ENCODE measurements at regions not wholly inside any gene's neighbourhood (a gene's known extent, or its start where the extent isn't known, plus 50 kb on each side); places are given as distances from the start of the nearest gene placed in this dataset.

GRCh38 chr3:124043023-124043422, 51.1 kb upstream of the ROPN1 start:
- no peaks in the 10 kb centered on the region for H3K9me3 ChIP-seq (ENCODE audit: control insufficient read depth in 2 of 2, low read length in 2 of 2)
- no peaks in the 10 kb centered on the region for H3K36me3 ChIP-seq (ENCODE audit: control insufficient read depth in 2 of 2, insufficient read depth in 2 of 2, low read length in 2 of 2)
- H3K9ac ChIP-seq (ENCODE audit: low read depth in 1 of 2, low read length in 2 of 2): no peak overlapping the region
- H3K4me3 ChIP-seq (ENCODE audit: low read length in 2 of 2): no peak overlapping the region
- peaks cover 3 to 12% of the 10 kb centered on the region in 2 donors for H3K4me1 ChIP-seq (ENCODE audit: control insufficient read depth in 2 of 2, insufficient read depth in 2 of 2, low read length in 2 of 2)
- H3K27me3 ChIP-seq (ENCODE audit: control insufficient read depth in 2 of 2, insufficient read depth in 2 of 2, low read length in 2 of 2): no peaks in the 10 kb centered on the region
- H3K27ac ChIP-seq (ENCODE audit: low read depth in 2 of 2, low read length in 2 of 2): no peak overlapping the region

GRCh38 chr3:124044956-124045355, 53.0 kb upstream of the ROPN1 start:
- peaks cover 3 to 12% of the 10 kb centered on the region in 2 donors for H3K4me1 ChIP-seq (ENCODE audit: control insufficient read depth in 2 of 2, insufficient read depth in 2 of 2, low read length in 2 of 2)
- no peak overlapping the region for H3K9ac ChIP-seq (ENCODE audit: low read depth in 1 of 2, low read length in 2 of 2)
- H3K36me3 ChIP-seq (ENCODE audit: control insufficient read depth in 2 of 2, insufficient read depth in 2 of 2, low read length in 2 of 2): no peaks in the 10 kb centered on the region
- H3K4me3 ChIP-seq (ENCODE audit: low read length in 2 of 2): no peak overlapping the region
- H3K9me3 ChIP-seq (ENCODE audit: control insufficient read depth in 2 of 2, low read length in 2 of 2): no peaks in the 10 kb centered on the region
- no peak overlapping the region for H3K27ac ChIP-seq (ENCODE audit: low read depth in 2 of 2, low read length in 2 of 2)
- H3K27me3 ChIP-seq (ENCODE audit: control insufficient read depth in 2 of 2, insufficient read depth in 2 of 2, low read length in 2 of 2): no peaks in the 10 kb centered on the region

GRCh38 chr3:124048967-124049798, 57.3 kb upstream of the ROPN1 start:
- no peaks in the 10 kb centered on the region for H3K27me3 ChIP-seq (ENCODE audit: control insufficient read depth in 2 of 2, insufficient read depth in 2 of 2, low read length in 2 of 2)
- no peak overlapping the region for H3K4me3 ChIP-seq (ENCODE audit: low read length in 2 of 2)
- H3K9ac ChIP-seq (ENCODE audit: low read depth in 1 of 2, low read length in 2 of 2): no peak overlapping the region

GRCh38 chr3:124051636-124052035, 59.7 kb upstream of the ROPN1 start:
- Histone ChIP-seq H3K4me1 (ENCODE audit: control insufficient read depth in 2 of 2, insufficient read depth in 2 of 2, low read length in 2 of 2) (peaks cover 0 to 3% of the 10 kb centered on the region in 2 donors), H3K27ac (ENCODE audit: low read depth in 2 of 2, low read length in 2 of 2) (no peak overlapping the region), H3K36me3 (ENCODE audit: control insufficient read depth in 2 of 2, insufficient read depth in 2 of 2, low read length in 2 of 2) (no peaks in the 10 kb centered on the region), H3K4me3 (ENCODE audit: low read length in 2 of 2) (no peak overlapping the region), H3K9ac (ENCODE audit: low read depth in 1 of 2, low read length in 2 of 2) (no peak overlapping the region), H3K27me3 (ENCODE audit: control insufficient read depth in 2 of 2, insufficient read depth in 2 of 2, low read length in 2 of 2) (no peaks in the 10 kb centered on the region), H3K9me3 (ENCODE audit: control insufficient read depth in 2 of 2, low read length in 2 of 2) (no peaks in the 10 kb centered on the region)

More at GRCh38 chr3:124048967-124049798, 57.3 kb upstream of the ROPN1 start:
- no peaks in the 10 kb centered on the region for H3K36me3 ChIP-seq (ENCODE audit: control insufficient read depth in 2 of 2, insufficient read depth in 2 of 2, low read length in 2 of 2)
- H3K4me1 ChIP-seq (ENCODE audit: control insufficient read depth in 2 of 2, insufficient read depth in 2 of 2, low read length in 2 of 2): peaks cover 0 to 3% of the 10 kb centered on the region in 2 donors
- H3K27ac ChIP-seq (ENCODE audit: low read depth in 2 of 2, low read length in 2 of 2): no peak overlapping the region
- no peaks in the 10 kb centered on the region for H3K9me3 ChIP-seq (ENCODE audit: control insufficient read depth in 2 of 2, low read length in 2 of 2)

- Histone ChIP-seq H3K4me3 (ENCODE audit: low read length in 2 of 2) (no peak overlapping the region), H3K9ac (ENCODE audit: low read depth in 1 of 2, low read length in 2 of 2) (no peak overlapping the region), H3K36me3 (ENCODE audit: control insufficient read depth in 2 of 2, insufficient read depth in 2 of 2, low read length in 2 of 2) (no peaks in the 10 kb centered on the region), H3K4me1 (ENCODE audit: control insufficient read depth in 2 of 2, insufficient read depth in 2 of 2, low read length in 2 of 2) (no peaks in the 10 kb centered on the region), H3K27ac (ENCODE audit: low read depth in 2 of 2, low read length in 2 of 2) (no peak overlapping the region), H3K27me3 (ENCODE audit: control insufficient read depth in 2 of 2, insufficient read depth in 2 of 2, low read length in 2 of 2) (no peaks in the 10 kb centered on the region), H3K9me3 (ENCODE audit: control insufficient read depth in 2 of 2, low read length in 2 of 2) (no peaks in the 10 kb centered on the region)
These were observed 61.9 kb upstream of the ROPN1 start for GRCh38 chr3:124053871-124054270.

- Histone ChIP-seq H3K9me3 (ENCODE audit: control insufficient read depth in 2 of 2, low read length in 2 of 2) (no peaks in the 10 kb centered on the region), H3K27ac (ENCODE audit: low read depth in 2 of 2, low read length in 2 of 2) (no peak overlapping the region), H3K36me3 (ENCODE audit: control insufficient read depth in 2 of 2, insufficient read depth in 2 of 2, low read length in 2 of 2) (no peaks in the 10 kb centered on the region), H3K9ac (ENCODE audit: low read depth in 1 of 2, low read length in 2 of 2) (no peak overlapping the region), H3K4me3 (ENCODE audit: low read length in 2 of 2) (no peak overlapping the region), H3K4me1 (ENCODE audit: control insufficient read depth in 2 of 2, insufficient read depth in 2 of 2, low read length in 2 of 2) (no peaks in the 10 kb centered on the region), H3K27me3 (ENCODE audit: control insufficient read depth in 2 of 2, insufficient read depth in 2 of 2, low read length in 2 of 2) (no peaks in the 10 kb centered on the region)
These were observed 64.9 kb upstream of the ROPN1 start for GRCh38 chr3:124056846-124057245.

- H3K27ac ChIP-seq (ENCODE audit: low read depth in 2 of 2, low read length in 2 of 2): no peak overlapping the region
- no peak overlapping the region for H3K9ac ChIP-seq (ENCODE audit: low read depth in 1 of 2, low read length in 2 of 2)
- H3K27me3 ChIP-seq (ENCODE audit: control insufficient read depth in 2 of 2, insufficient read depth in 2 of 2, low read length in 2 of 2): no peaks in the 10 kb centered on the region
- H3K4me1 ChIP-seq (ENCODE audit: control insufficient read depth in 2 of 2, insufficient read depth in 2 of 2, low read length in 2 of 2): no peaks in the 10 kb centered on the region
- no peak overlapping the region for H3K4me3 ChIP-seq (ENCODE audit: low read length in 2 of 2)
- H3K36me3 ChIP-seq (ENCODE audit: control insufficient read depth in 2 of 2, insufficient read depth in 2 of 2, low read length in 2 of 2): no peaks in the 10 kb centered on the region
- no peaks in the 10 kb centered on the region for H3K9me3 ChIP-seq (ENCODE audit: control insufficient read depth in 2 of 2, low read length in 2 of 2)
These were observed 65.5 kb upstream of the ROPN1 start for GRCh38 chr3:124057420-124057819.

GRCh38 chr3:124059580-124059979, 67.7 kb upstream of the ROPN1 start:
- no peaks in the 10 kb centered on the region for H3K36me3 ChIP-seq (ENCODE audit: control insufficient read depth in 2 of 2, insufficient read depth in 2 of 2, low read length in 2 of 2)
- H3K27ac ChIP-seq (ENCODE audit: low read depth in 2 of 2, low read length in 2 of 2): no peak overlapping the region
- H3K9ac ChIP-seq (ENCODE audit: low read depth in 1 of 2, low read length in 2 of 2): no peak overlapping the region
- peaks cover 0 to 8% of the 10 kb centered on the region in 2 donors for H3K4me1 ChIP-seq (ENCODE audit: control insufficient read depth in 2 of 2, insufficient read depth in 2 of 2, low read length in 2 of 2)
- no peaks in the 10 kb centered on the region for H3K9me3 ChIP-seq (ENCODE audit: control insufficient read depth in 2 of 2, low read length in 2 of 2)
- H3K4me3 ChIP-seq (ENCODE audit: low read length in 2 of 2): no peak overlapping the region
- no peaks in the 10 kb centered on the region for H3K27me3 ChIP-seq (ENCODE audit: control insufficient read depth in 2 of 2, insufficient read depth in 2 of 2, low read length in 2 of 2)

GRCh38 chr3:124063197-124063909, 71.4 kb upstream of the ROPN1 start:
- Histone ChIP-seq H3K36me3 (ENCODE audit: control insufficient read depth in 2 of 2, insufficient read depth in 2 of 2, low read length in 2 of 2) (no peaks in the 10 kb centered on the region), H3K27me3 (ENCODE audit: control insufficient read depth in 2 of 2, insufficient read depth in 2 of 2, low read length in 2 of 2) (no peaks in the 10 kb centered on the region), H3K4me1 (ENCODE audit: control insufficient read depth in 2 of 2, insufficient read depth in 2 of 2, low read length in 2 of 2) (peaks cover 0 to 8% of the 10 kb centered on the region in 2 donors), H3K9me3 (ENCODE audit: control insufficient read depth in 2 of 2, low read length in 2 of 2) (no peaks in the 10 kb centered on the region), H3K9ac (ENCODE audit: low read depth in 1 of 2, low read length in 2 of 2) (no peak overlapping the region), H3K4me3 (ENCODE audit: low read length in 2 of 2) (no peak overlapping the region), H3K27ac (ENCODE audit: low read depth in 2 of 2, low read length in 2 of 2) (no peak overlapping the region)

GRCh38 chr3:124064050-124064449, 72.1 kb upstream of the ROPN1 start:
- Histone ChIP-seq H3K9ac (ENCODE audit: low read depth in 1 of 2, low read length in 2 of 2) (no peak overlapping the region), H3K4me1 (ENCODE audit: control insufficient read depth in 2 of 2, insufficient read depth in 2 of 2, low read length in 2 of 2) (peaks cover 0 to 8% of the 10 kb centered on the region in 2 donors), H3K4me3 (ENCODE audit: low read length in 2 of 2) (no peak overlapping the region), H3K27me3 (ENCODE audit: control insufficient read depth in 2 of 2, insufficient read depth in 2 of 2, low read length in 2 of 2) (no peaks in the 10 kb centered on the region), H3K9me3 (ENCODE audit: control insufficient read depth in 2 of 2, low read length in 2 of 2) (no peaks in the 10 kb centered on the region), H3K27ac (ENCODE audit: low read depth in 2 of 2, low read length in 2 of 2) (no peak overlapping the region), H3K36me3 (ENCODE audit: control insufficient read depth in 2 of 2, insufficient read depth in 2 of 2, low read length in 2 of 2) (no peaks in the 10 kb centered on the region)

All from mucosa of rectum (tissue), 2 donors.